Hypothalamus (tissue), 51 donors: ENCODE measurements at regions not wholly inside any gene's neighbourhood (a gene's known extent, or its start where the extent isn't known, plus 50 kb on each side); places are given as distances from the start of the nearest gene placed in this dataset.

ENCODE experiments used
- DNase-seq, 51 donors: peaks; one replicate each; lab custom pipeline; 2025; lab: John Stamatoyannopoulos, UW

GRCh38 chr9:84169240-84169639 lies 171.3 kb downstream of the SLC28A3 start:
- DNase-seq = no peak

GRCh38 chr9:84170521-84171141 lies 169.9 kb downstream of the SLC28A3 start:
- peak in 3 of 51 donors; percentile 11 to 28 (median 24) for DNase-seq

- no peak for DNase-seq
These were observed 166.6 kb downstream of the SLC28A3 start for GRCh38 chr9:84173961-84174360.

- DNase-seq = no peak
These were observed 166.1 kb downstream of the SLC28A3 start for GRCh38 chr9:84174486-84174885.

- DNase-seq = no peak
These were observed 163.2 kb downstream of the SLC28A3 start for GRCh38 chr9:84177407-84177806.

GRCh38 chr9:84179531-84179930 lies 161.0 kb downstream of the SLC28A3 start:
- no peak for DNase-seq

GRCh38 chr9:84187090-84187489 lies 153.5 kb downstream of the SLC28A3 start:
- no peak for DNase-seq

GRCh38 chr9:84189904-84190303 lies 150.7 kb downstream of the SLC28A3 start:
- DNase-seq = no peak

GRCh38 chr9:84190411-84190810 lies 150.1 kb downstream of the SLC28A3 start:
- peak in 1 of 51 donors; percentile 7 for DNase-seq

- DNase-seq = no peak
These were observed 133.7 kb downstream of the SLC28A3 start for GRCh38 chr9:84206801-84207370.

GRCh38 chr9:84207491-84207951 lies 133.0 kb downstream of the SLC28A3 start:
- DNase-seq = peak in 2 of 51 donors; percentile 2 to 10

- no peak for DNase-seq
These were observed 128.3 kb downstream of the SLC28A3 start for GRCh38 chr9:84212246-84212645.

- DNase-seq = no peak
These were observed 127.6 kb downstream of the SLC28A3 start for GRCh38 chr9:84212982-84213381.

GRCh38 chr9:84216151-84216550 lies 124.4 kb downstream of the SLC28A3 start:
- DNase-seq = peak in 1 of 51 donors; percentile 7

- DNase-seq = no peak
These were observed 122.2 kb downstream of the SLC28A3 start for GRCh38 chr9:84218322-84218721.

- DNase-seq = no peak
These were observed 116.3 kb downstream of the SLC28A3 start for GRCh38 chr9:84224246-84224645.
